ENCODE measurements at regions not wholly inside any gene's neighbourhood (a gene's known extent, or its start where the extent isn't known, plus 50 kb on each side); places are given as distances from the start of the nearest gene placed in this dataset.

DNA sequence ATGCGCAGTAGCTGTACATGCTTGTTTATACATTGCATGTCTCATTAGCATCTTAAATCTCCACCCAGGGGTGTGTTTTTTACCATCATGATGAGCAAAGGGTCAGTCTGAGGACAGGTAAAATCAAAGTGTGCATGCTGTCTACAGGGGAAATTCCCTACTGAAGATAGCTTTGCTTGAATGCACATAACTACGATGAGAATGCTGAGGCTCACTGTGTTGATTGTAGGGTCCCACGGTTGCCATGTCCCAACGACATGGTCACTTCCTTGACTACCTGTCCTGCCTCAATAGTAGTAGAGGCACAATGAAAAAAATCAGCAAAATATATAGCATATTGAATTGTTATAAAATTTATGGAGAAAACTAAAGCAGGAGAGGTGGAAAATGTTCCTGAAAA lies 95.6 kb upstream of the TUSC1 start:
- no peak for TF ChIP-seq CTCF (IDR thresholded peaks at IDR 0.05)
- TF ChIP-seq POLR2A (IDR thresholded peaks at IDR 0.05), result no peak

Data from breast epithelium (tissue), 3 donors.